MCF 10A (cell line): ENCODE measurements at regions not wholly inside any gene's neighbourhood (a gene's known extent, or its start where the extent isn't known, plus 50 kb on each side); places are given as distances from the start of the nearest gene placed in this dataset.

ENCODE experiments used
- BruUV-seq: library from RNA; stranded (reverse); fragments of 400-500 nt; replicated peaks from 2 replicates; lab custom pipeline; 2021; lab: Mats Ljungman, UMichigan
- CTCF ChIA-PET: fragments of 300-600 bp; sonication (Branson Sonifier 250); formaldehyde crosslinking; extraction: SDS; loops from one replicate; lab custom pipeline; 2021; ENCODE audit warnings: antibody characterized with exemption, inconsistent platforms; lab: Yijun Ruan, JAX
- POLR2A ChIA-PET: fragments of 300-600, 350-650 bp; sonication (Branson Sonifier 250); formaldehyde crosslinking; extraction: SDS; loops from one replicate; lab custom pipeline; 2020; ENCODE audit warnings: antibody characterized with exemption, inconsistent platforms; lab: Yijun Ruan, JAX
- DNase-seq: peaks from one replicate; pipeline ENCODE4 v3.0.0-alpha.2; 2018; ENCODE audit not compliant: unreplicated experiment
- H3K27ac Mint-ChIP-seq: one replicate; pipeline ENCODE4 v1.8.0; 2022; ENCODE audit warnings: mild to moderate bottlenecking, low read depth, mixed read lengths; ENCODE audit not compliant: unreplicated experiment
- H3K27me3 Mint-ChIP-seq: one replicate; pipeline ENCODE4 v1.8.0; 2022; ENCODE audit warnings: mixed read lengths; ENCODE audit not compliant: insufficient read depth, unreplicated experiment
- H3K36me3 Mint-ChIP-seq: one replicate; pipeline ENCODE4 v1.8.0; 2022; ENCODE audit warnings: mild to moderate bottlenecking, moderate library complexity, mixed read lengths; ENCODE audit not compliant: insufficient read depth, unreplicated experiment
- H3K4me1 Mint-ChIP-seq: one replicate; pipeline ENCODE4 v1.8.0; 2022; ENCODE audit warnings: mixed read lengths; ENCODE audit not compliant: insufficient read depth, unreplicated experiment
- H3K4me3 Mint-ChIP-seq: one replicate; pipeline ENCODE4 v1.8.0; 2022; ENCODE audit warnings: mild to moderate bottlenecking, moderate library complexity, mixed read lengths; ENCODE audit not compliant: unreplicated experiment
- H3K9me3 Mint-ChIP-seq: one replicate; pipeline ENCODE4 v1.8.0; 2022; ENCODE audit warnings: mixed read lengths; ENCODE audit not compliant: unreplicated experiment
- intact Hi-C: fragments of 100-400 bp; cut with micrococcal nuclease; formaldehyde crosslinking; loops from 2 replicates; pipeline ENCODE4 v1.14.1; 2022
- TF ChIP-seq, protein P1 (sequence below): fragments of 200-600 bp; IDR thresholded peaks from one replicate; pipeline ENCODE4 v1.8.0; 2022; ENCODE audit warnings: antibody characterized with exemption, mild to moderate bottlenecking; ENCODE audit not compliant: unreplicated experiment

DNA sequence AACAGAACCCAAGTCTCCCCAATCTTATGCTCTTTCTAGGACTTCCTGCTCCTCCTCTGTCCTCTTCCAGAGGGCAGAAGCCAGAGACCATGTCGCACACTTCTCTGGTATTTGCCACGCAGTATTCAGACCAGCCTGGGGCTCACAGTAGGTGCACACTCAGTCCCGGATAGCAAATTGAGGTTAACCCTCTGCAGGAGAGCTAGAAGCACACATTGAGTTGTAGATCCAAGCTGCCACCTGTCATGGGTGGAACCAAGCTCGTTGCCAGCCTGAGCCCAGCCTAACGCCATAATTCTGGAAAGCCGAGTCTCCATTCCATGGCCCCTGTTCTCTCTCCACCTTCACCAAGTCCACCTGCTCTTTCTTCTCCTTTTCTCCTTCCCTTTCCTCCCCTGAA, 562.1 kb downstream of the BUD13 start:
- CTCF ChIA-PET, result interaction anchor here (0.7 kb wide), 1 partner anchor 15 kb away, joined by 4 read pairs; no protein-coding TSS in a partner anchor
- H3K36me3 Mint-ChIP-seq, result no peaks in the 10 kb centered on the region
- no peaks in the 10 kb centered on the region for H3K27me3 Mint-ChIP-seq
- TF ChIP-seq, protein P1, sequence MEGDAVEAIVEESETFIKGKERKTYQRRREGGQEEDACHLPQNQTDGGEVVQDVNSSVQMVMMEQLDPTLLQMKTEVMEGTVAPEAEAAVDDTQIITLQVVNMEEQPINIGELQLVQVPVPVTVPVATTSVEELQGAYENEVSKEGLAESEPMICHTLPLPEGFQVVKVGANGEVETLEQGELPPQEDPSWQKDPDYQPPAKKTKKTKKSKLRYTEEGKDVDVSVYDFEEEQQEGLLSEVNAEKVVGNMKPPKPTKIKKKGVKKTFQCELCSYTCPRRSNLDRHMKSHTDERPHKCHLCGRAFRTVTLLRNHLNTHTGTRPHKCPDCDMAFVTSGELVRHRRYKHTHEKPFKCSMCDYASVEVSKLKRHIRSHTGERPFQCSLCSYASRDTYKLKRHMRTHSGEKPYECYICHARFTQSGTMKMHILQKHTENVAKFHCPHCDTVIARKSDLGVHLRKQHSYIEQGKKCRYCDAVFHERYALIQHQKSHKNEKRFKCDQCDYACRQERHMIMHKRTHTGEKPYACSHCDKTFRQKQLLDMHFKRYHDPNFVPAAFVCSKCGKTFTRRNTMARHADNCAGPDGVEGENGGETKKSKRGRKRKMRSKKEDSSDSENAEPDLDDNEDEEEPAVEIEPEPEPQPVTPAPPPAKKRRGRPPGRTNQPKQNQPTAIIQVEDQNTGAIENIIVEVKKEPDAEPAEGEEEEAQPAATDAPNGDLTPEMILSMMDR, result no peak
- H3K27ac Mint-ChIP-seq, result no peak overlapping the region
- H3K4me1 Mint-ChIP-seq, result no peaks in the 10 kb centered on the region
- POLR2A ChIA-PET, result no interaction called here
- DNase-seq, result no peak
- peaks cover 25% of the 10 kb centered on the region for H3K9me3 Mint-ChIP-seq
- intact Hi-C loops, result no loop called here
- no TSS peak for BruUV-seq
- no peak overlapping the region for H3K4me3 Mint-ChIP-seq

DNA sequence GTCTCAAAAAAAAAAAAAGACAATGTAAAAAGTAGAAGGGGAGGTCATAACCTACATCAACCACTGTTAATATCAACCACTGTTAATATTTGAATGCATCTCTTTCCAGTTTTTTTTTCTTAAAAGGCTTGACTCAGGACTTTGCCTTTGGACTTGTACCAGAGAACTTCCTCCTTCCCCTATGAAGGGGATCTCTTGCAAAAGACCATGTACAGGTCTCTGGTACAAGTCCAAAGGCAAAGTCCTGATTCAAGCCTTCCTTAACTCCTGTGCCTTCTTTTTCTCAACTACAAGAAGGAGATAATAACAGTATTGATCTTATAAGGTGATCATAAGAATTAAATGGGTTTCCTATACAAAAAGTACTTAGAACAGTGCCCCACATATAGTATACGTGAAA, 563.5 kb downstream of the BUD13 start:
- DNase-seq, result no peak
- H3K36me3 Mint-ChIP-seq, result no peaks in the 10 kb centered on the region
- no peaks in the 10 kb centered on the region for H3K27me3 Mint-ChIP-seq
- ChIA-PET POLR2A (no interaction called here), CTCF (no interaction called here)
- H3K9me3 Mint-ChIP-seq, result peaks cover 30% of the 10 kb centered on the region
- no TSS peak for BruUV-seq
- H3K27ac Mint-ChIP-seq, result no peak overlapping the region
- TF ChIP-seq, protein P1, result no peak
- intact Hi-C loops, result no loop called here
- no peak overlapping the region for H3K4me3 Mint-ChIP-seq
- no peaks in the 10 kb centered on the region for H3K4me1 Mint-ChIP-seq

DNA sequence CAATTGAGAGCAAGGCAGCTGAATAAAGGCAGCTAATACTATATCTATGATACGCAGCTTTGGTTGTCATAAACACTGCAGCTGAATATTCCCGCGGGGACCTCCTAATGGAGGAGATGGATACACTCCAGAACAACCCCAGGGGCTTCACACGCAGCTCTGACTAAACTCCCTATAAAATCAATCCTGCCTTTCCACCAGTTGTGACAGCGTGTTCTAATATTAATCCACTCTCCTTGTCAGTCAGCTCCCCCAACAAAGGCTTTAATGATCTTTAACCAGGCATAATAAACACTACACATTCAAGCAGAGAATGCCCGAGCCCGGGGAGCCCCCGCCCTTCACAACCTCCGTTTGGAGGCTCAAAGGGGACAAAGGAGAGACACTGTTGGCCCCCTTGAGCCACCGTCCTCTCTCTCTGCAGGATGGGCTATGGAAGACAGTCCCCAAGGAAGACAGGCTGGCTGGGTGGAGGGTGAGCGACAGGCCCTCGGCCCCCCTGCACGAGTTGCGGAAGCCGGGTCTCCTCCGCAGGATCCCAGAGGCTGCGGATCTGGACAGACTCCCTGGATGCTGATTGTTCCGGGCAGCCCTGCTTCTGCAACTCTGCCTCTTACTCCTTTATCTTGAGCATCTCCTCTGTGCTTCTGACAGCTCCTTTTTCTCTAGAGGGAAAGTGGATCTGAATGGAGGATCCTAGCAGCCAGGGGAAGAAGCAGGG, 565.2 kb downstream of the BUD13 start:
- ChIA-PET POLR2A (no interaction called here), CTCF (interaction anchor here (0.7 to 1.2 kb wide), 2 partner anchors 10 to 392 kb away, joined by 3 to 6 read pairs; no protein-coding TSS in a partner anchor)
- Mint-ChIP-seq H3K4me1 (no peaks in the 10 kb centered on the region), H3K27ac (no peak overlapping the region), H3K4me3 (no peak overlapping the region), H3K9me3 (peaks cover 30% of the 10 kb centered on the region), H3K27me3 (no peaks in the 10 kb centered on the region), H3K36me3 (no peaks in the 10 kb centered on the region)
- no TSS peak for BruUV-seq
- DNase-seq, result no peak
- intact Hi-C loops, result no loop called here
- TF ChIP-seq, protein P1, result no peak

DNA sequence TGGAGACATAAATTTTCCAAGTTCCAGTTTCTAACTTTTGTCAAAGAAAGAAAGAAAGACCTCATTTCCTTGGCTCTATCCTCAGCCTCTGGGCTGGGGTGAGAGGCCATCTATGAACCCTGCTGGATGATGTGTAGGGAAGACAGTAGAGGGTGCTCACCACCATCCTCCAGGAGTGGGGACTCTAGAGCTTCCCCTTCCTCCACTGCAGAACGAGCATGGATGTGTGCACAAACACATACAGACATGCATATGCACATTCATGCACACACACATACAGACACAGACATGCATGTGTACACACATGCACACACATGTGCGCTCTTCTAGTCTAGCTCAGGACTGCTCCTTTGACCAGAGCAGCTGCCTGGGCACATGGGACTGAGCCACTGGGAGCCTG, 565.8 kb downstream of the BUD13 start:
- Mint-ChIP-seq H3K9me3 (peaks cover 26% of the 10 kb centered on the region), H3K27me3 (no peaks in the 10 kb centered on the region), H3K4me3 (no peak overlapping the region), H3K27ac (no peak overlapping the region), H3K4me1 (no peaks in the 10 kb centered on the region), H3K36me3 (no peaks in the 10 kb centered on the region)
- intact Hi-C loops, result no loop called here
- TF ChIP-seq, protein P1, result no peak
- POLR2A ChIA-PET, result no interaction called here
- CTCF ChIA-PET, result interaction anchor here (0.6 to 1.2 kb wide), 2 partner anchors 11 to 662 kb away, joined by 3 to 6 read pairs; no protein-coding TSS in a partner anchor
- no TSS peak for BruUV-seq
- DNase-seq, result no peak
